Hematopoietic multipotent progenitor cell treated with erythropoietin and hydrocortisone succinate and interleukin-3 and kit ligand, for 15 days (in vitro differentiated cells): ENCODE measurements at regions not wholly inside any gene's neighbourhood (a gene's known extent, or its start where the extent isn't known, plus 50 kb on each side); places are given as distances from the start of the nearest gene placed in this dataset.
"Not testable (repeated sequence)": the region's sequence is repeated elsewhere in the genome, so short reads cannot be mapped to it uniquely, and the experiment has no call there.

Experiments
- DNase-seq: peaks from one replicate; pipeline ENCODE4 v3.0.0-alpha.2; 2015; ENCODE audit warnings: low spot score

DNA sequence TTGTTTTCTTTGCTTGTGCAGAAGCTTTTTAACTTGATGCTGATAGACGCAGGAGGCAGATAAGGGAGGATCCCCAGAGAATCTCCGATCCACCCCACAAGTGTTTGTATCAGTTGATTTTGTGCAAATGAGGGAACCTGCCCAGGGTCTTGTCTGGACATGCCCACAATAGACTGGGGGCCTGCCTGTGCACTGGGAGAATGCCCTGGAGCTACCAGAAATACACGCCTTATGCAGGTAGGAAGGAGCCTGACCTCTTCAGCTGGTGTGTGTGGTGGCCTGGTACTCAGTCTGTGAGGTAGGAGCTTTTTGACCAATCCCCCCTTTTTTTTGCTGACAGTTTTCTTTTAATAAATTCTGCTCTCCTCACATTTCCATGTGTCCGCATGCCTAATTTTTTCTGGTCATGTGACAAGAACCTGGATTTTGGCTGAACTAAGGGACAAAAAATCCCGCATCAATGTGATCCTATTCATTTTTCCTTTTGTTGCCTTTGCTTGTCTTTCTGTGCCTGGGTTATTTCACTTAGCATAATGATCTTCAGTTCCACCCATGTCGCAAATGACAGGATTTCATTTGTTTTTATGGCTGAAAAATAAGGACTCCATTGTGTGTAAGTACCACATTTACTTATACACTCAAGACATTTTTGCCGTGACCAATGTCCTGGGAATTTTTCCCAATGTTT is 430.6 kb upstream of the NRG3 start:
- no peak for DNase-seq

DNA sequence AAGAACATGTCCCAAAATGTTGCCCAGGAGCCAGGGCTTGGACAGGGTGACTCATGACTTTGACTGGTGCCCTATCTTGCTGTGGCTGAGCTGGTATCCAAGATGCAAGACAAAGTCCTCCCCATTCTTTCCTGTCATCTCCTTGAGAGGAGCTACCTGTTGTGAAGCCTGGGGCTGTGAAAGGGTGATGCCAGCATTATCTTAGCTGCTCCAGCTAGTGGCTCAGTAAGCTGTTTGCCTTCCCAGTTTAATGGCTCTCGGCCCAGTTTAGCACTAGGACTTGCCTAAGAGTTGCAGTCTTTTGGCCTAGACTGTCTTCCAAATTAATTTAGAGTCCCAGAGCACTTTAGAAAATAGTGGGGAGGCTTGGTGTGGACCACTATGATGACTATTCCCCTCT is 424.3 kb upstream of the NRG3 start:
- DNase-seq = no peak

DNA sequence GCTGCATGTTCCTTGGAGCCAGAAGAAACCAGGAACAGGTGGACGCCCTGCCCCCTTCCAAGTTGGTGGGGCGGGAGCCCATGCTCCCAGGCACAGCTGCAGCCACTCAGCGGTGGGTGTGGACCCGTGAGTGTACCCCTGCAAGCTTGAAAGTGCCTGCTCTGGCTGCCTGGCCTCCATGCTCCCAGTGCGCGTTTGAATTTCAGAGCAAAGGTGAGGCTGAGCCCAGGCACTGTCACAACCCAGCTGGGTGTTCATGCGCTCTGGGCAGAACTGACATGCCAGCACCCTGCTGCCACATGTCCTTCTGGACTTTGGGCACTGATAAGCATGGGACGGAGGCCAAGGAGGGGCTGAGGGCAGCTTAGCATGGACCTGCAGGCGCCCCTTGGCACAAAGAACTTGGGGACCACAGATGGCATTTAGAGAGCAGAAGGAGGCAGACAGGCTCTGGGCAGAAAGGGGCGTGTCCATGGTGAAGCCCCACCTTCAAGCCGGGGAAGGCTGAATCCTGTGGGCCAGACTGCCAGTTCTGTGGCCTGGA is 402.0 kb upstream of the NRG3 start:
- no peak for DNase-seq

DNA sequence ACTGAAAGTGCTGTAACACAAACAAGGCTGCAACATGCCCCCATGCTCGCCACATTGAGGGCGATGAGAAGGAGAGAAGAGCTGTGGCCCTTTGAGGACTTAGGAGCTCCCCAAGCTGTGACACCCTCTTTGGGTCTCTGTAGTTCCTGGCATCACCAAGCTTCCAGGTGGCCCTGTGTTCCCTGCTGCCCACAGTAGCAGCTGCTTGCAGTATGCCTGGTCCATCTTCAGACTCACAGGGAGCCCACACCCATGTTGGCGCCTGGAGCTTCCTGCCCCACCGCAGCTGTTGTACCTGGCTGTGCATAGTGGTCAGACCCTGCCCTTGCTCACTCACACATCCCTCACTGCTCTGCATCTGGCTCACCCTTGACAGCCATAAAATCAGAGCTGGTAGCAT is 401.2 kb upstream of the NRG3 start:
- no peak for DNase-seq

DNA sequence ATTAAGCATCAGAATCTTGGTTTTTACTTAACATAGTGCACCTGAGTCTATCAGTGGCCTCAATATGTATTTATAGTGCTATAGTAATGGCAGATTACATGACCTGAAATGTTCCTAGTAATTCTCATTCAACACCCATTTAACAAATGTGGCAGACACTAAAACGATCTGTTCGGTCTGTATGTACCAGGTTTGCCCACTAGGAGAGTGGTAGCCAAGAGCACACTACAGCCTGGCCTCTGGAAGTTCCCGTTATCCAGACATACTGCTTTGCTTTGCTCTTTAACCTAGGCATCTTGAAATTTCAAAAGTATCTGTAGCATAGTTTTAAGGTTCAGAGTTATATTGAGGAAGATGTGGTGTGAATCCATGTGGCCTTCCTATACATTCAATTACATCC is 395.7 kb upstream of the NRG3 start:
- DNase-seq = no peak

DNA sequence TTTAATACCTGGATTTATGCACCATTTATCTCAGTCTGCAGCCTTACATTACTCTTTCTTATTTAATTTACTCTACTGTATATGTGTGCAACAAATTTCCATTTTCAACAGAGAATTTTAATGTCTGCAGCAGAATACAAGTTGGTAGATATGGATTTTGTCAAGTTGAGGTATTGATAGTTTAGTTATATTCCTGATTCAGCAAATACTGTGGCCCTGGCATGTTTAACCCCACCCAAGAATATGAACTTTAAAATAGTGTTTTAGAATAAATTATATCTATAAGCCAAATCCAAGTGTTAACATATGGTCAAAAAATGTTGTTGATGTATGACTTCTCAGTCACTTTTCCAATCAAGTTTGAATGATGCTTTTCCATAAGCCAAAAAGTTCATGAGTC is 378.4 kb upstream of the NRG3 start:
- DNase-seq = no peak

DNA sequence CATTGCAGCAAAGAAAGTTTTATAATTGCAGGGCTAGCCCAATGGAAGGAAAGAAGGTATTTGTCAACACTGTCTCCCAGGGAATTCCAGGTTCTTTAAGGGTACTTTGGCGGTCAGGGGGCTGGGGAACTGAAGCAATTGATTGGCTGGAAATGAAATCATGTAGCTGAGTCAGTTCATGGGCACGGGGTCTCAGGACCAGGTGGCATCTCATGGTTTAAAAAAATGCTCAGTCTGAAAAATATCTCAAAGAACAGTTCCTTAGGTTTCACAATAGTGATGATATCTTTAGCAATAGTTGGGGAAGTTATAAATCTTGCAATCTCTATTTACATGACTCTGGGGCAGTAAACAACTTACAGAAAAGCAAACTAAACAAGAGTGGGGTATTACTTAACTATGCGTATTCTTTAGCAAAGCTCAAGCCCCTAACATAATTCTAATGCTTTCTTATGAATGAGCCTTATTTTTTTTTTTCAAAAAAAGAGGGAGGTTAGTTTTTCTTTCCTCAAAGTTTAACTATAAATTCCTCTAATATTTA is 376.9 kb upstream of the NRG3 start:
- no peak for DNase-seq

DNA sequence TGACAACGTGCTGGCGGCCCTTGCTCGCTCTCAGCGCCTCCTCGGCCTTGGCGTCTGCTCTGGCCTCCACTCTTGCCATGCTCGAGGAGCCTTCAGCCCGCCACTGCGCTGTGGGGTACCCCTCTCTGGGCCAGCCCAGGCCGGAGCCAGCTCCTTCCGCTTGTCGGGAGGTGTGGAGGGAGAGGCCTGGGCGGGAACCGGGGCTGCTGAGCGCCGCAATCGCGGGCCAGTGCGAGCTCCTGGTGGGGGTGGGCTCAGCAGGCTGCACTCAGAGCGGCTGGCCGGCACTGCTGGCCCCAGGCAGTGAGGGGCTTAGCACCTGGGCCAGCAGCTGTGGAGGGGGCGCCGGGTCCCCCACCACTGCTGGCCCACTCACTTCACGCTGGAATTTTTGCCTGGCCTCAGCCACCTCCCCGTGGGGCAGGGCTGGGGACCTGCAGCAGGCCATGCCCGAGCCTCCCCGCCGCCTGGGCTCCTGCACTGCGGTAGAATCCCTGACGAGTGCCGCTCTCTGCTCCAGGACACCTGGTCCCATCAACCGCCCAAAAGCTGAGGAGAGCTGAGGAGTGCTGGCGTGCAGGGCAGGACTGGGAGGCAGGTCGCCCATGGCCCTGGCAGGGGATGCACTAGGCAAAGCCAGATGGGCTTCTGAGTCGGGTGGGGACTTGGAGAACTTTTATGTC is 372.2 kb upstream of the NRG3 start:
- DNase-seq = no peak

DNA sequence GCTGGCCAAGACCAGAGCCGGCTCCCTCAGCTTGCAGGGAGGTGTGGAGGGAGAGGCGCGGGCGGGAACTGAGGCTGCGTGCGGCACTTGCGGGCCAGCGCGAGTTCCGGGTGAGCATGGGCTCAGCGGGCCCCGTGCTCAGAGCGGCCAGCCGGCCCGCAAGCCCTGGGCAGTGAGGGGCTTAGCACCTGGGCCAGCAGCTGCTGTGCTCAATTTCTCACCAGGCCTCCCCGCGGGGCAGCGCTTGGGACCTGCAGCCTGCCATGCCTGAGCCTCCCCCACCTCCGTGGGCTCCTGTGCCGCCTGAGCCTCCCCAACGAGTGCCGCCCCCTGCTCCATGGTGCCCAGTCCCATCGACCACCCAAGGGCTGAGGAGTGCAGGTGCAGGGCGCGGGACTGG is 369.2 kb upstream of the NRG3 start:
- not testable (repeated sequence) for DNase-seq

DNA sequence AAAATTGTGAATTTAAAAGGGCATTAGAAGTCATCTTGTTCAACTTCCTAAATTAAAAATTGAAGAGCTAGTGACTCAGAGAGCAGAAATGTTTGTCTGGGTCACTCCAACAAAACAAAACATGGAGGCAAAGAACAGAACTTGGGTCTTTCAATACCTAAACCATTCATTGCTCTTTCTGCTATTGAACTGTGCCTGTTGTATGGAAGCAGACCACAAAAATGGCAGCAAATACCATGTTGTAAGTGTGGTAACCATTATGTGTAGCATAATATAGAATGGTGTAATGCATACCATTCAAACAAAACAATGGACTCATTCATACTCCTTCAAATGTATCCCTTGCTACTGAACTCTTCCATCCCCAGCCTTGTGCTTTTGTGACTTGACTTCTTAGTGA is 360.2 kb upstream of the NRG3 start:
- DNase-seq = no peak

DNA sequence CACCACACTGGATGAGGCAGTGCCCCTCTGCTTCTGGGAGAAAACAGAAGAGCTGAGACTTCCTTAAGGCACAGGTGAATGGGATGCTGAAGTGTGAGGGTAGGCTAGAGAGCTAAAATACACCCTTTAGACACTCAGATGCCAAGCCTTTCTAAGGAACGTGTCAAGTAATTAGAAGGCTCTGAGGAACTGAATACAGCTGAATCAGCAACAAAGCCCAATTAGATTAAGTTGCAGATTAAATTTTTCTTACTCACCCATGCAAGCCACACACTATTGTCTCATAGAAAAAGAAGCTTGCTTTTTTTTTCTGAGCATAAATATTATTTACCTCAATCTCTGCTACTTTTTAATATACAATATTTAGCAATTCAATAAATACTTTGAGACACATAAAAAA is 354.3 kb upstream of the NRG3 start:
- DNase-seq = no peak

DNA sequence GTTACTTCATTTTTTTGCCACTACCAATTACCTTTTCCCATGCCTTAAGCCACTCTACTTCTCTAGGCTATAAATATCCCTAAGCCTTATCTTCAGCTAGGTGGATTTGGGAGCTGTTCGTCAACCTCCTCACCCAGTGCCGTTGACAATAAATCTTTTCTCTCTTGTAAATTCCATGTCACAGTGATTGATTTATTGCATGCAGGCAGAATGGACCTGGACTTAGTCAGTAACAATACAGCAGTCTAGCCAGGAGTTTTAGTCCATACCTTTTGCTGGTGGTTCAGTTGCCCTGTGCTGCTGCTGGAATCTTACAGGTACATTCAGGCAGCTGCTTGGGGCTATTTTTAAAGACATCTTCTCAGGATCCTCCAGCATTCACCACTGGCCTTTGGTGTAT is 350.5 kb upstream of the NRG3 start:
- no peak for DNase-seq

DNA sequence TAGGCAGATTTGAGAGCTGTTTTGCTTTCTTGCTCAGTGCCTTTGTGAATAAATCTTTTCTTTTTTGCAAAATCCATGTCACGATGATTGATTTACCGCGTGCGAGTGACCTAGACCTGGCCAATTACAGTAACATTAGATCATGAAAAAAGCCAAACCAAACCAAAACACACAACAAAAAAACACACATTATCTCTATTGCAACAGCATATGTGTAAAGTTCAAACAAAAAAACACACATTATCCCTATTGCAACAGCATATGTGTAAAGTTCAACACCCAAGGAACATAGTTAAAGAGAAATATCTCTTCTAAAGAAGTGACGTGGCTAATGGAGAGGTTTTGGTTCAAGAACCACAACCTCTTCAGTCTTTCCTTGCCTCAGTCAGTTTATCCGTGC is 342.6 kb upstream of the NRG3 start:
- no peak for DNase-seq

DNA sequence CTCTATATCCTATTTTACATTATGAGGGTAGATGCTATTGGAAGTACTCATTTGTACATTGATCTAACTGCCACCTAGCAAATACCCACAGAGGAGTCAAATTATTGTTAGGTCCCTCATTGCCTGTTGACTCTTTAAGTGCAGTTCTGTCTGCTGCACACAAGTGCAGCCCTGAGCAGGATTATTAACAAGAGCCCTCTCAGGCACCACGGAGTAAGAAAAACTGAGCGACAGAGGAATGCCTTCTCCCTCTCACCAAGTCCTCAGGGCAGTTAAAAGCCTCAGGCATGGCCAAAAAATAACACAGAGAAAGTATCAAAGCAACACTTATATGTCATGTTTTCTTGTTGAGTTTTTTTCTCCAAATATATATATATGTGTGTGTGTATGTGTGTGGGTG is 340.0 kb upstream of the NRG3 start:
- no peak for DNase-seq

DNA sequence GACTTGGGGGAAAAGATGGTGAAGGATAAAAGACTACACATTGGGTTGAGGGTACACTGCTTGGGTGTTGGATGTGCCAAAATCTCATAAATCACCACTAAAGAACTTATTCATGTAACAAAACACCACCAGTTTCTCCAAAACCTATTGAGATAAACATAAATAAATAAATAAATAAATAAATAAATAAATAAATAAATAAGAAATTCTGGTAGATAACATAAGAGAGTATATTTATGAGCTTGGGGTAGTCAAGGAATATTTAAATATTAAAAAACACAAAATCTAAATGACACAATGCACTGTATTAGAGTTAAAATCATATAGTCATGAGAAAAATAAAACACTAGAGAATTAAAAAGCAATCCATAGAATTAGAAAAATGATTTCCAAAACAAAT is 333.5 kb upstream of the NRG3 start:
- DNase-seq = no peak

DNA sequence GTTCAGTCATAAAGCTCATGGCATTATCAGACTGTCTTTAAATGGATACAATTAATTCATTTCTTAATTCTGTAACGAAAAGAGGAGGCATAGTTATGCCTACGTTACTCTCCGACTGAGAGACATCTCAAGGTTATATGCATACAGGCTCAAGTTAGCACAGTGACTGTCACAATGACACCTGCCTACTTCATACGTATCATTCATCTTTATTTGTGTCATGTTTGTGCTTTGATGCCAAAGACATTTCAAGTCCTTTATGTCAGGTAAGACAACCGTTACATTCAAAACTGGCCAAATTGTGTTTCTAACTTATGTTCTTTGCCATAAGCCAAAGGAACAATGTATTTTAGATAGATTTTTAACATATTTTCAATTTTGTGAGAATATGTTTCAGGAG is 328.8 kb upstream of the NRG3 start:
- DNase-seq = no peak

DNA sequence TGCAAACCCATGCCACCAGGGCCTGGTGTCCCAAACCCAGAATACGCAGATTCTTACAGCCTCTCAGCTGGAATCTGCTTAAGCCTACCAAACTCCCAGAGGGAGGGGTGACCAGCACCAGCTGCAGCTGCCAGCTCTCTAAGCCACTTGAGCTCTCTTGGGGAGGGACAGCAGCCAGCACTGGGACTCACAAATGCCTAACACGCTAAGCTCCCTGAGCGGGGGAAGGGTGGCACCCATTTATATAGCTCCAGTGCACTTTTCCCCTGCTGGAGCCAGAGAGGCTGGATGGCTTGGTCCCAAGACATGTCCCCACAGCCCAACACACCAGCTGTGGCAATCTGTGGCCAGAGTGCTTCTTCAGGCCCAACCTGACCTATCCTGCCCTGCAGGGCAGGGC is 326.8 kb upstream of the NRG3 start:
- no peak for DNase-seq

DNA sequence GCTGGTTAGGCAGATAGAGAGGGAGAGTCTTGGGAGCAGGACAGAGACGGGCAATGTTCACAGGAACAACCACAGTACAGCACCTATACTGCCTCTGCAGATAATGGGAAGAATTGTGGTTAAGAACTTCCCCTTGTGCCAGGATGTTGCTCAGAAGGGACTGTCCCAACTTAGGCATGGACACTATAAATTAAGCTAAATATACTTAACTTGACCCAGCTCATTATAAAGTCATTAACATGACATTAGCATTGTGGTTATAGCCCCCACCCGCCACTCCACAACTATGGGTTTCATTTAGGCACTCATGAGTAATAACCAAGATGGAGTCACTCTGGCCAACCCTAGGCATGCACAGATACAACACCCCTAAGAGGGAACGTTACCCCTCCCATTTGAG is 310.9 kb upstream of the NRG3 start:
- DNase-seq = no peak

DNA sequence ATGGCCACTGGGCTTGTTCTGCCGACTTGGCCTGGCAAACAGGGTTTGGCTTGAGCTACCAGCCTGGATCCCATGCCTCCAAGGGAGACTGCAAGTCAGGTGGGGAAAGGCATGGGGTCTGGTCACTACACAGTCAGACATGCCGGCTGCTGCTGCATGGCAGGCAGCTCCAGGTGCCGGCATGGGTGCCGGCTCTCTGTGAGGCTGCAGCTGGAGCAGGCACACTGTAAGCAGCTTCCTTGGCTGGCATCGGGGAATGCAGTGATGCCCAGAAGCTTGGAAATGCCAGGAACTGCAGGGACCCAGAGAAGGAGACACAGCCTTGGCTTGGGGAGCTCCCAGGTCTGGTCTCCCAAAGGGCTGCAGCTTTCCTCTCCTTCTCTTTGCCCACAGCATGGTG is 305.5 kb upstream of the NRG3 start:
- no peak for DNase-seq

DNA sequence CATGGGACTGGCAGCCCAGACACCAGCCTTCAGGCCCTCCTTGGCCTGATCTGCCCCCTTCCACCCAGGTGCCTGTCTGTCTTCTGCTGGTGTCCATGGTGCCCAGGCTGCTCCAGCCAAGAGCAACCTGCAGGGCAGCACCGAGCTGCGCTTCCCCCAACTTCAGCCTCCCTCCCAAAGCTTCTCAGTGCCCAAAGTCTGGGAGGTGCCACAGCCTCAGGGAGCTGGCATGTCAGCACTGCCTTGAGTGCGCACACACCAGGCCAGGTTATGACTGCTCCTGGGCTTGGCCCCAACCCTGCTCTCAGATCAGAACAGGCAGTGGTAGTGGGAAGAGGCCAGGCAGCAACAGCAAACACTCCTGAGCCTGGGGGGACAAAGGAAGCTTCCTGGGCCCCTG is 304.6 kb upstream of the NRG3 start:
- DNase-seq = no peak

DNA sequence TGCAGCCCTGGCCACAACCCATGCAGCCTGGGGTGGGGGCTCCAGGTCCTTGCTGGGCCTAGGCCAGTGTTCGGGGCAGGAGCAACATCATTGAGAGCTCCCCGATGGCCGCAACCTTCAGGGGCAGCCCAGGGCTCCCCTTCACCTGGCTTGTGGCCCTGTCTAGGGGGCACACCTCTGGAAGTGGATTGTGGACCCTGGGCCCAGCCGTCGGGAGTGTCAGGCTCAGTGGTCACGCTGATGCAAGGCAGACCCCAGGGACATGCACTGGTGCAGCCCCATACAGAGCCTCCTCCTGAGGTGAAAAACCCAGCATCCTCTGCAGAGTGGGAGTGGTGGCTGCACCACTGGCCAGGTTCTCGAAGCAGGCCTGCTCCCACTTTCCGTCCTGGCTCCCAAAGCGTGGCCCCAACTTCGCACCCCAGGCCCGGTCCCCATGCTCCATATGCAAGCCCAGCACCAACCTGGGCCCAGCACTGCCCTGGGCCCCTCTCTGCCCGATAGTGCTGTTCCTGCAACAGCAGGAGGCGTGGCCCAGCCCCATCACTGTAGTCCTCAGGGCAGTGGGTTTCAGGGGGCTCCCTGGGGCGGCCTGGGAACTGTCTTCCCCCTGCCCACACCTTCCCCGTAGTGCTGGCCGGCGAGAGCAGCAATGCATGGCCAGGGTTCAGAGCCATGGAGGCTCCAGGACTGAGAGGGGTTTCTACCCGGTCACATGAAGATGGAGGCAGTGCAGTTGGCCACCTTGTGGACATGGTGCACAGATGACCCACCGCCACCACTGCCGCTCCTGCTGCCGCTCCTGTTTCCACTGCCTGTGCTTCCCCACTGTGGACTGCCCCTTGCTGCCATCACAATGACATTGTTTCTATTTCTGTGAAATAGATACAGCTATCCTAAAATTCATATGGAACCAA is 303.9 kb upstream of the NRG3 start:
- DNase-seq = no peak

DNA sequence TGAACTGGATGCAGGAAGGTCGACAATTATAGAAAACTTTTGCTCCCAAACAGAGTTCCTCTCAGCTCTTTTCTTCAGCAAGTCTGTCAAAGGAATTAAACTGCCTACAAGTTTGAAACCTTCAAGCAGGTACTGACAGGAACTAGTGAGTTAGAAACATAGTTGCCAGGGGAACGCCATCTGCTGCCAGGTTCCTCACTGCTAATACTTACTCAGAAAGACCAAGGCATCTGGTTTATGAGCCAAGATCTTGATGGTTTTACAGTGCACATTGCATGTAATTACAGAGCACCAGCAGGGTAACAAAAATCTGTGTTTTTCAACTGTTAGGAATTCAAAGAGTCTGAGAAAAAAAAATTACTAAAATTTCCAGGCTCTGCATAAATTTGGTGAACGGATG is 300.0 kb upstream of the NRG3 start:
- DNase-seq = no peak

DNA sequence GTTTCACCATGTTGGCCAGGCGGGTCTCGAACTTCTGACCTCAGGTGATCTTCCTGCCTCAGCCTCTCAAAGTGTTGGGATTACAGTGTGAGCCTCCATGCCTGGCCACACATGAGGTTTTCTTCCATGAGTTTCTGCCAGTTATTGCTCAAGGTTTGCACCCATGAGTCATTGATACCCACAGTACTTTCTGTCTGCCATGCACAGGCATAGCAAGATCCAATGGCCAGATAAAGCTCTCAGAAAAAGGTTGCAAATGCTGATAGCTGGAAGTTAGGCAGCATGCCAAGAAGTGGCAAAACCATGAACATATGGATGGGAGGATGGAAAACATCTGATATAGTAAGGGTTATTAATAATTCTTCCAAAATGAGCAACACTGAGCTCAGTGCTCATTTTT is 298.7 kb upstream of the NRG3 start:
- DNase-seq = no peak
